ENCODE measurements at regions not wholly inside any gene's neighbourhood (a gene's known extent, or its start where the extent isn't known, plus 50 kb on each side); places are given as distances from the start of the nearest gene placed in this dataset.
"Not testable (repeated sequence)": the region's sequence is repeated elsewhere in the genome, so short reads cannot be mapped to it uniquely, and the experiment has no call there.

GRCh38 chr14:38549564-38549963, 293.7 kb upstream of the CLEC14A start:
- no peak for DNase-seq (ENCODE audit: low read depth)
- TF ChIP-seq, protein P1, sequence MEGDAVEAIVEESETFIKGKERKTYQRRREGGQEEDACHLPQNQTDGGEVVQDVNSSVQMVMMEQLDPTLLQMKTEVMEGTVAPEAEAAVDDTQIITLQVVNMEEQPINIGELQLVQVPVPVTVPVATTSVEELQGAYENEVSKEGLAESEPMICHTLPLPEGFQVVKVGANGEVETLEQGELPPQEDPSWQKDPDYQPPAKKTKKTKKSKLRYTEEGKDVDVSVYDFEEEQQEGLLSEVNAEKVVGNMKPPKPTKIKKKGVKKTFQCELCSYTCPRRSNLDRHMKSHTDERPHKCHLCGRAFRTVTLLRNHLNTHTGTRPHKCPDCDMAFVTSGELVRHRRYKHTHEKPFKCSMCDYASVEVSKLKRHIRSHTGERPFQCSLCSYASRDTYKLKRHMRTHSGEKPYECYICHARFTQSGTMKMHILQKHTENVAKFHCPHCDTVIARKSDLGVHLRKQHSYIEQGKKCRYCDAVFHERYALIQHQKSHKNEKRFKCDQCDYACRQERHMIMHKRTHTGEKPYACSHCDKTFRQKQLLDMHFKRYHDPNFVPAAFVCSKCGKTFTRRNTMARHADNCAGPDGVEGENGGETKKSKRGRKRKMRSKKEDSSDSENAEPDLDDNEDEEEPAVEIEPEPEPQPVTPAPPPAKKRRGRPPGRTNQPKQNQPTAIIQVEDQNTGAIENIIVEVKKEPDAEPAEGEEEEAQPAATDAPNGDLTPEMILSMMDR (conservative IDR thresholded peaks at IDR 0.05; ENCODE audit: low read length), result no peak
- H3K4me3 ChIP-seq (ENCODE audit: low read length), result no peak overlapping the region

DNA sequence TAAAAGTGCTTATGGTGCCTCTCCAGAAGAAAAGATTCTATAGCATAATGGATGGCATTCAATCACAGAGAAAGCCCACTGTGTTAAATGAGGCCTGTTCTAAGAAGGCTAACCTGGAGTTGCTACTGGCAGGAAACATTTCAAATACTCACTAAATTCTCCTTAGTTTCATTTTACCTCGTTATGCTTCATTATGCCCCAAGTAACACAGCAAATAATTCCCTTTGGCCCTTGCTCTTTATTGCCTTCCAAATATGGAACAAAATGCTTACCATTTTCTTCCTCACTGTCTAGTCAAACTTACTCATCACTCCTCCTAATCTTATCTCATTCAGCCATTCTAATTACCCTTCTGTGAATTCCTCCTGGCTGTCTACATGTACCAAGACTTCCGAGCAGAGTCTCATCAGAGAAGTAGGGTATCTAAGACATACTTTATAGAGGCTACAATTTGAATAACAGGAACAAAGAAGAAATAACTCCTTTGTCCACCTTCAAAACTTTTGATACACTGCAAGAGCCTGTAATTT, 292.1 kb upstream of the CLEC14A start:
- H3K4me3 ChIP-seq (ENCODE audit: low read length), result no peak overlapping the region
- DNase-seq (ENCODE audit: low read depth), result no peak
- TF ChIP-seq, protein P1 (conservative IDR thresholded peaks at IDR 0.05; ENCODE audit: low read length), result no peak

GRCh38 chr14:38546932-38547551, 291.1 kb upstream of the CLEC14A start:
- TF ChIP-seq, protein P1 (conservative IDR thresholded peaks at IDR 0.05; ENCODE audit: low read length), result no peak
- H3K4me3 ChIP-seq (ENCODE audit: low read length), result no peak overlapping the region
- no peak for DNase-seq (ENCODE audit: low read depth)

- no peak for DNase-seq (ENCODE audit: low read depth)
- TF ChIP-seq, protein P1 (conservative IDR thresholded peaks at IDR 0.05; ENCODE audit: low read length), result no peak
Observed at GRCh38 chr14:38544776-38545175, 288.9 kb upstream of the CLEC14A start.

DNA sequence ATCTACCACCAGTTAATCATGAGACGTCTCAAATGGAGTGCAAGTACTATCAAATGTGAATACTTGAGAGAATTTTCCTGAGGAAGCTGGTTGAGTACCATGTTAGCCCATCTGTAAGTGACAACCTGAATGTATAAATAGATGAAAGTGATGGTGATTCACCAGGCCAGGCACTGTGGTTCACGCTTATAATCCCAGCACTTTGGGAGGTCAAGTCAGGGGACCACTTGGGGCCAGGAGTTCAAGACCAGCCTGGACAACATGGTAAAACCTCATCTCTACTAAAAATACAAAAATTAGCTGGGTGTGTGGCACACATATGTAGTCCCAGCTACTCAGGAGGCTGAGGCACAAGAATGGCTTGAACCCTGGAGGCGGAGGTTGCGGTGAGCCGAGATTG, 288.0 kb upstream of the CLEC14A start:
- DNase-seq (ENCODE audit: low read depth); H3K4me3 ChIP-seq (ENCODE audit: low read length): not testable (repeated sequence)

More at GRCh38 chr14:38544776-38545175, 288.9 kb upstream of the CLEC14A start:
- H3K4me3 ChIP-seq (ENCODE audit: low read length), result no peak overlapping the region

DNA sequence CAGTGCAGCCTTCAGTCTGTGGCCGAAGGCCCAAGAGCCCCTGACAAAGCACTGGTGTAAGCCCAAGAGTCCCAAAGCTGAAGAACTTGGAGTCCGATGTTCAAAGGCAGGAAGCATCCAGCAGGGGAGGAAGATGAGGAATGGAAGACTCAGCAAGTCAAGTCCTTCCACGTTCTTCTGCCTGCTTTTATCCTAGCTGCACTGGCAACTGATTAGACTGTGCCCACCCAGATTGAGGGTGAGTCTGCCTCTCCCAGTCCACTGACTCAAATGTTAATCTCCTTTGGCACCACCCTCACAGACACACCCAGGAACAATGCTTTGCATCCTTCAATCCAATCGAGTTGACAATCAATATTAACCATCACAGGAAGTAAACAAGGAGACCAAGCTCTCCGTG, 282.2 kb upstream of the CLEC14A start:
- DNase-seq (ENCODE audit: low read depth); H3K4me3 ChIP-seq (ENCODE audit: low read length): not testable (repeated sequence)

GRCh38 chr14:38536376-38537038, 280.6 kb upstream of the CLEC14A start:
- no peak overlapping the region for H3K4me3 ChIP-seq (ENCODE audit: low read length)
- peak; percentile 43 for DNase-seq (ENCODE audit: low read depth)
- TF ChIP-seq, protein P1 (conservative IDR thresholded peaks at IDR 0.05; ENCODE audit: low read length), result no peak

GRCh38 chr14:38528582-38528981, 272.7 kb upstream of the CLEC14A start:
- TF ChIP-seq, protein P1 (conservative IDR thresholded peaks at IDR 0.05; ENCODE audit: low read length), result no peak
- no peak overlapping the region for H3K4me3 ChIP-seq (ENCODE audit: low read length)
- DNase-seq (ENCODE audit: low read depth), result no peak
